HG02588 (cell line): ENCODE measurements at regions not wholly inside any gene's neighbourhood (a gene's known extent, or its start where the extent isn't known, plus 50 kb on each side); places are given as distances from the start of the nearest gene placed in this dataset.
"Not testable (repeated sequence)": the region's sequence is repeated elsewhere in the genome, so short reads cannot be mapped to it uniquely, and the experiment has no call there.

Experiments
- ATAC-seq: cut with Tn5 transposase; IDR thresholded peaks from one replicate; pipeline ENCODE4 v1.9.1; 2021; ENCODE audit warnings: mild to moderate bottlenecking, moderate library complexity; ENCODE audit not compliant: unreplicated experiment

- no peak for ATAC-seq
Observed at GRCh38 chr14:44453433-44454171, 53.5 kb downstream of the FSCB start.

GRCh38 chr14:44450232-44450631 is 56.9 kb downstream of the FSCB start:
- ATAC-seq = not testable (repeated sequence)

- ATAC-seq = no peak
Observed at GRCh38 chr14:44449680-44450079, 57.4 kb downstream of the FSCB start.

GRCh38 chr14:44448951-44449358 is 58.1 kb downstream of the FSCB start:
- ATAC-seq = no peak

GRCh38 chr14:44446965-44447364 is 60.1 kb downstream of the FSCB start:
- no peak for ATAC-seq

- ATAC-seq = no peak
Observed at GRCh38 chr14:44444454-44444853, 62.6 kb downstream of the FSCB start.

GRCh38 chr14:44438936-44439335 is 68.1 kb downstream of the FSCB start:
- ATAC-seq = no peak

- no peak for ATAC-seq
Observed at GRCh38 chr14:44438221-44438620, 68.9 kb downstream of the FSCB start.

- ATAC-seq = no peak
Observed at GRCh38 chr14:44436458-44436857, 70.6 kb downstream of the FSCB start.

- no peak for ATAC-seq
Observed at GRCh38 chr14:44428231-44428945, 78.7 kb downstream of the FSCB start.

GRCh38 chr14:44422699-44423098 is 84.4 kb downstream of the FSCB start:
- no peak for ATAC-seq

GRCh38 chr14:44420226-44420625 is 86.9 kb downstream of the FSCB start:
- no peak for ATAC-seq

- no peak for ATAC-seq
Observed at GRCh38 chr14:44418856-44419255, 88.2 kb downstream of the FSCB start.

- no peak for ATAC-seq
Observed at GRCh38 chr14:44417809-44418208, 89.3 kb downstream of the FSCB start.

GRCh38 chr14:44414646-44415045 is 92.4 kb downstream of the FSCB start:
- no peak for ATAC-seq

GRCh38 chr14:44412858-44413569 is 94.1 kb downstream of the FSCB start:
- ATAC-seq = no peak

GRCh38 chr14:44405011-44405486 is 102.0 kb downstream of the FSCB start:
- no peak for ATAC-seq

GRCh38 chr14:44404599-44404998 is 102.5 kb downstream of the FSCB start:
- no peak for ATAC-seq

GRCh38 chr14:44404036-44404435 is 103.0 kb downstream of the FSCB start:
- ATAC-seq = no peak

- no peak for ATAC-seq
Observed at GRCh38 chr14:44403193-44403592, 103.9 kb downstream of the FSCB start.

GRCh38 chr14:44396226-44396625 is 110.9 kb downstream of the FSCB start:
- no peak for ATAC-seq

- no peak for ATAC-seq
Observed at GRCh38 chr14:44392984-44393383, 114.1 kb downstream of the FSCB start.
